Right ventricle myocardium inferior (tissue), 1 donor: ENCODE measurements at regions not wholly inside any gene's neighbourhood (a gene's known extent, or its start where the extent isn't known, plus 50 kb on each side); places are given as distances from the start of the nearest gene placed in this dataset.
A peak's percentile ranks its signal among the peaks of the same experiment; 100 is the strongest.

ENCODE experiments used
- ATAC-seq: fragments of 200-7000 bp; cut with Tn5 transposase; one replicate; pipeline ENCODE4 v1.9.1; 2020; ENCODE audit warnings: mild to moderate bottlenecking, moderate library complexity
- DNase-seq: peaks from one replicate; pipeline ENCODE4 v3.0.0; 2021; ENCODE audit errors: missing footprints
- intact Hi-C: fragments of 100-400 bp; cut with DNase I; formaldehyde crosslinking; loops from one replicate; pipeline ENCODE4 v1.11.0; 2022
- donor health status: DM: no; HTN: yes; CAD: no; lungs with severe emphysema.

DNA sequence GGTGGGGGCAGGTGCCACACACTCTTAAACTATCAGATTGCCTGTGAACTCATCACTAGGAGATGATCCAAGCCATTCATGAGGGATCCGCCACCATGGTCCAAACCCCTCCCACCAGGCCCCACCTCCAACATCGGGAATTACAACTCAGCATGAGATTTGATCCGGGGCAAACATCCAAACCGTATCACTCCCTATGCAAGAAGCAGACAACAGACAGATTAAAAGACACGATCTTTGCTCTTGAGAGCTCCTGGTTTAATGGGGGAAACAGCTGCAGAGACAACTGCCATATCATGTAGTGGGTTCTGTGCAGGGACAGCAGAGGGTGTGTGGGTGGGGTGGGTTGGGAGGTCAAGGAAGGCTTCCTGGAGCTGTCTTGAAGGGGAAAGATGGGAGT lies 123.6 kb downstream of the EMX2 start:
- intact Hi-C loops: no loop called here
- no peak for ATAC-seq
- DNase-seq: no peak

DNA sequence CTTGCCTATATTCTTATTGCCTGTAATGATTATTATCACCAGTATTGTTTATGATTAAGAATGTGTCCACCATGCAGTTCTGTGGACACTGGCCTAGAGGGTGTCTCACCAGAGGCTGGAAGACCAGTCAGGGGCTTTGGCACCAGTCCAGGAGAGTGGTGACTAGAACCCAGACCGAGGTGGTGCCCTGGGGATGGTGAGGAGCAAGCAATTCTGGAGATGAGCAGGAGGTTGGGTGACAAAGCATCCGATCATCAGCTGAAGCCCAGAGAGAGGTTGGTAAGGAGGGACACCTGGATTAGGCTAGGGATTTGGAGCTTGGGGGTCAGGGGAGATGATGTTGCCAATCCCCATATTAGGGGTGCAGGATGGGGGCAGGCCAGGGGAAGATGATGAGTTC lies 124.4 kb downstream of the EMX2 start:
- DNase-seq (no peak), ATAC-seq (no peak)
- intact Hi-C loops: no loop called here

DNA sequence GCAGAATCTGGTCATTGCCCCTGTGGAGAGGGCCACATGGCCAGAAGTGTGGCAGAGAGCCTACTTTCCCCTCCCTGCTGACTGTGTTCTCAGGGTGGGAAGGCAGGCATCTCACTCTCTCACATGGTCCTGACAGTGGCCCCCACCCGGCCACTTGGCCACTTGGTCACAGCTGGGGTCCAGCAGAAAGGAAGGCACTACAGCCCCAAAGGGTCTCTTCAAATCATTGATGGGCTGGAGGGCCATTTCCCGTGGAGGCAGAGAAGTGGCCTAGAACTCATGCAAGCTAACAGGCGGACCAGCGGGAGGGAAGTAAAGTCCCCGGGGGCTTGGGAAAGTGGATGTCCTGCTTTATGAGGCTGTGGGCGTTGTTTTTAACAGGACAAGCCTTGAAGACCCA lies 125.3 kb downstream of the EMX2 start:
- DNase-seq (no peak), ATAC-seq (no peak)
- intact Hi-C loops: no loop called here

- ATAC-seq (no peak), DNase-seq (no peak)
- intact Hi-C loops: no loop called here
These were observed 125.9 kb downstream of the EMX2 start for GRCh38 chr10:117668327-117669008.

- intact Hi-C loops: no loop called here
- ATAC-seq (no peak), DNase-seq (no peak)
These were observed 126.6 kb downstream of the EMX2 start for GRCh38 chr10:117669122-117669521.

- no peak for ATAC-seq
- intact Hi-C loops: no loop called here
- DNase-seq: no peak
These were observed 127.8 kb downstream of the EMX2 start for GRCh38 chr10:117670116-117670904.

- DNase-seq (no peak), ATAC-seq (no peak)
- intact Hi-C loops: no loop called here
These were observed 130.9 kb downstream of the EMX2 start for GRCh38 chr10:117673230-117674010.

DNA sequence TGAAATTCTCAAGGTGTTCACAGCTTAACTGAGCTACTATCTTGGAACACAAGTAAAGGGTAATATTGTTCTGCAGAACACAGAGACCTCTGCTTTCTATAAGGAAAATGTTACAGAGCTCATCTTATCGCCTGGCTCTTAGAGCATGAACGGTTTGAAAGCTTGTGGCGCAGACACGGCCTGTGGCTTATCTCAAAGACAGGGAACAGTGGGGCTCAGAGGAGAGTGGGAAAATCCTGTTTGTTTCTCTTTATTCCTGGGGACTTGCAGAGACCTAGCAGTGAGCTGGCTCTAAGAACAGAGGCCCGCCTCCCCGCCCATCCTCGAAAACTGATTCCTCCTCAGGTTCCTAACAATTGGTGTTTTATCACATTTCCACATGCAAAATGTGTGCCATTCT lies 131.7 kb downstream of the EMX2 start:
- DNase-seq (no peak), ATAC-seq (no peak)
- intact Hi-C loops: no loop called here

DNA sequence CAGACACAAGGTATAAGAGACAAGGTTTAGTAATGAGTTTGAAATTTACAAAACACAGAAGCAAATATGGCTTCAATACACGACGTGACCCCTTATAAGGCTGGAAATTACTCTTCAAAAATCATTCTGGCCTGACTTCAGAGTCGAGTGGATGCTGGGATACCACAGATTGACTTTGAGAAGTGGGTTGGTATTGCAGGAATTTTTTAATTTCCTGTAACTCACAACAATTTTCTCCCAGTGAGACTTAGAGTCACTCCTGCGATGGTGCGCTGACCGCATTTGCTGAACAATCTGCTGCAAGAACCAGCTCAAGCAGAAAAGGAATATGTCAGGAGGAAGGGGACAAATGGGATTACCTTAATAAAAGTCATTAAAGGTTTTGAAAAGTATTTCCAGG lies 132.1 kb downstream of the EMX2 start:
- DNase-seq: no peak
- intact Hi-C loops: no loop called here
- no peak for ATAC-seq

DNA sequence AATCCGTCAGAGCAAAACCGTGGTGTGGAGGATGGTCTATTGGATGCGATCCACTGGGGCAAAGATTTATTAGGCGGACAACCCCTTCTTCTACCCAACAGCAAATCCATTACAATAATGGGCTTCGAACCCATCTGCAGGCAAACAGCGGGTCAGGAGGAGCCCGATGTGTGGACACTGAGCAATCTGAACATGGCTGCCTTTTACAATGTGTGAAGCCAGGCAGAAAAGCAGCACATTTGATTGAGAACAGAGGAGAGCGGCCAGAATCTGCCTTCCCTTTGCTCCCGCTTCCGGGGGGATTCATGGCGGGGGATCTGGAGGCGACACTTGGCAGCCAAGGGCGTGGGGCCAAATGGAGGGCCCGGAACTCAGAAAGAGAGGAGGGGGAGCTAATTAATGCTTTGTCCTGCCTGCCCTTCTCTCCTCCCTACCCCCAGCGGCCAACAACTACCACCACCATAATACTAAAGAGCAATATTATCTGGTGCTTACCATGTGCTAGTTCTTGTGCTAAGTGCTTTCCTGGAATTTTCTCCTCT lies 133.0 kb downstream of the EMX2 start:
- intact Hi-C loops: no loop called here
- ATAC-seq (no peak), DNase-seq (no peak)

GRCh38 chr10:117677239-117677638 lies 134.7 kb downstream of the EMX2 start:
- DNase-seq (no peak), ATAC-seq (no peak)
- intact Hi-C loops: no loop called here

- ATAC-seq (no peak), DNase-seq (no peak)
- intact Hi-C loops: no loop called here
These were observed 135.4 kb downstream of the EMX2 start for GRCh38 chr10:117677890-117678500.

DNA sequence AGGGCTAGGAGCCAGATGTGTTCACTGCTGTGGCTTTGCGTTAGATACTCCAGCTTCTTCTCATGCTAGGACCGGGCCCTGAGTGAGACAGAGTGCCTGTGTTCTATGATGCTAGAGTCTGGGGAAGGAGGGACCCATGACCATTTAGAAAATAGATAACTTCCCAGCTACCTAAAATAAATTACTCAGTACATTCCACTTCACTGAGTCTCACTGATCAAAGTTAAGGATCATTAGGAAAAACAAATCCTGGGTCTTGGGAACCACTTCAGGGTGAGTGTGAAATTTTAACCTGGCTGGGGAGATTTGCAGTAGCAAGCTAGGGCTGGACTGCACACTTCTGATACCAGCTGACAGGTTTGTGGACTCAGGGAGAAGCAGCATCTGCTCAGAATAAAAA lies 138.1 kb downstream of the EMX2 start:
- ATAC-seq (no peak), DNase-seq (no peak)
- intact Hi-C loops: no loop called here

DNA sequence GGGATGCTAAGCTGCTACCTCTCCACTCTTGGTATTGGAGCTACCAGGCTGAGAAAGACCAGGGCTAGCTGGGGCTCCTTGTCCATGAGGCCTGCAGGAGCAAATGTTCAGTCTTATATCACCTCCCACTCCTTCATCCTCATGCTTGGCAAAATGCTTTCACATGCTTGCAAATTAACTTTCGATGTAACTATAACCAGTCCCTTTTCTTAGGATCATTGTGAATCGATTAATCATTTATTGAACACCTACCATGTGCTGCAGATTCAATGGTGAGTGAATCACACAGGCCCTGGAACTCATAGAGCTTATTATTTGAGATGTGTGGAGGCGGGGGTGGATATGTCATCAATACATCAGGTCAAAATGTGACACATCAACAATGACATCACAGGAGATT lies 138.6 kb downstream of the EMX2 start:
- DNase-seq (no peak), ATAC-seq (no peak)
- intact Hi-C loops: no loop called here

DNA sequence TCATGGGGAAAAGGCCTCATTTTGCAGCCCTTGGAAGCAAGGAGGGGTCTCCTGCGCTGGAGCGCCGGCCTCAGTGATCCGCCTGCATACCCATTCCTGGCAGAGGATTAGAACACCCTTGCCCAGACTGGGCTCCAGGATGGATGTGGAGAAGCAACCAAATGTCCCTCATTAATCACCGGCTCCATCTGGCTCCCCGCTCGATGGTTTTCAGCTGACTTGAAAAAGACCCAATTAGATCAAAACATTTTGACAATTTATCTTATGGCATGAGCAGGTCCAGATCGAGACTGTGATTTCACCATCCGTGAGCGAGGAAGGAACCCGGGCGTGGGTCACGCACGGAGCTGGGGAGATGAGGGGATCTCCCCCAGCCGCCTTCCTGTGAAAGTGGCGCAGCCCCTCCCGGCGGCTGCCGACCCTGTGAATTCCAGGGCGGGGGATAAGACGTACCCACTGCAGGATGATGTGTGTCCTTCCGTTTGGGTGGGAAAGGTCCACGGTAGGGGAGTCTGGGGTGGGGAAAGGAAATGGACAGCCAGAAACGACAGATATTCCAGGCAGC lies 141.6 kb downstream of the EMX2 start:
- ATAC-seq (no peak), DNase-seq (no peak)
- intact Hi-C loops: no loop called here

- intact Hi-C loops: no loop called here
- DNase-seq (no peak), ATAC-seq (no peak)
These were observed 142.2 kb downstream of the EMX2 start for GRCh38 chr10:117684672-117685211.

DNA sequence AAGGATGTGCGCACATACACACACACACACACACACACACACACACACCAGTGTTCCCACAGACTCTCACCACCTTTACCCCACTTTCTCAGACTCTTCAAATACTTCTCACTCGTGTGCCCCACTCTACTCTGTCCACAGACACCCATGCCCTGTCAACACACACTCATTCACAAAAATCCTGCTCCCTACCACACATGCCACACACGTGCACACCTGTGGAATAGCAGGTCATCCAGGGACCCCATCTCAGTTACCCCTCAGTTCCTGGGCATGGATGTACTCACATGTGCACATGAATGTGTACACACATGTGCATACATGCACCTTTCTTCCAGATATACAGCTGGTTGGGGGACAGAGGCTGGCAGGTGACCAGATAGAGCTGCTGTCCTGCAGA lies 142.9 kb downstream of the EMX2 start:
- no peak for DNase-seq
- intact Hi-C loops: no loop called here
- ATAC-seq: peak; percentile 10

DNA sequence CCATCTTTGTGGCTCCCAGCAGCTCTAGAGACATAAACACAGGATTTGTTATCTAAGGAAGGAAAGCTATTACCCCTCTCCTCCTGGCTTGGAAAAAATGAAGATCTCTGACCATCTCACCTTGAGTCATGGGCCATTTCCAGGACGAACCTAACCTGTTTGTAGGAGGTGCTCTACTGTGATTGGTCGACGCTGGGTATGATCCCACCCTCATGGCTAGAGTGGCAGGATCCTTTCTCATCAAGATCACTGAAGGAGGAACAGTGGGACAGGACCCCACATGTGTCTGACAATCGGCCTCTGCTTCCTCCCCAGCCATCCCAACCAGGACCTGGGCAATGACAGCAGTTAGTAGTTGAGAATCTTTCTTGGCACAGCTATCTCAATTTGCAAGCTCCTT lies 144.1 kb downstream of the EMX2 start:
- intact Hi-C loops: no loop called here
- no peak for ATAC-seq
- DNase-seq: no peak

DNA sequence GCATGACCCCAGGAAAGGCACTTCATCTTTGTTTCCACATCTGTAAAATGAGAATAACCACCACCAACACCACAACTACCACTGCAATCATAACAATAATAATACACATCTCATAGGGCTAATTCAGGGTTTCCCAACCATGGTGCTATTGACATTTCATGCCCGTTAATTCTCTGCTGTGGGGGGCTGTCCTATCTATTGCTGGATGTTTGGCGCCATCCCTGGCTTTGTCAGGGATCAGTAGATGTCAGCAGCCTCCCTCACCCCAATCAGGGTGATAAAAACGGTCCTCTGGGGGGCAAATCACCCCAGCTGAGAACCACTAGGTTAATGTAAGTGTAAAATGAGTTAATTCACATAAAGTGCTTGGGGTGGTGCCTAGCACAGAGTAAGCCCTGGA lies 145.8 kb downstream of the EMX2 start:
- intact Hi-C loops: no loop called here

More for the DNA sequence above, 145.8 kb downstream of the EMX2 start:
- ATAC-seq (no peak), DNase-seq (no peak)
